Peyer's patch (tissue), 4 donors: ENCODE measurements at regions not wholly inside any gene's neighbourhood (a gene's known extent, or its start where the extent isn't known, plus 50 kb on each side); places are given as distances from the start of the nearest gene placed in this dataset.
"Not testable (repeated sequence)": the region's sequence is repeated elsewhere in the genome, so short reads cannot be mapped to it uniquely, and the experiment has no call there.

Source experiments
- DNase-seq, 3 donors: peaks; one replicate each; pipeline ENCODE4 v3.0.0-alpha.2; 2017 to 2019
- H3K27ac ChIP-seq, 4 donors: fragments of 200-600 bp; sonication (generic); one replicate each; pipeline ENCODE4 v1.5.1; 2016 to 2019
- H3K27me3 ChIP-seq, 2 donors: fragments of 200-600 bp; sonication (generic); one replicate each; pipeline ENCODE4 v1.5.1; 2019
- H3K36me3 ChIP-seq, 3 donors: fragments of 200-600 bp; sonication (generic); one replicate each; pipeline ENCODE4 v1.5.1; 2016 to 2019
- H3K4me1 ChIP-seq, 4 donors: fragments of 200-600 bp; sonication (generic); one replicate each; pipeline ENCODE4 v1.5.1; 2016 to 2019
- H3K4me3 ChIP-seq, 4 donors: fragments of 200-600 bp; sonication (generic); 1 replicate in 3 of 4; 2 replicates in 1 of 4; pipeline ENCODE4 v1.5.1; 2016 to 2019; ENCODE audit warnings: mild to moderate bottlenecking in 1 of 4
- H3K9me3 ChIP-seq, 4 donors: fragments of 200-600 bp; sonication (generic); one replicate each; pipeline ENCODE4 v1.5.1; 2016 to 2019; ENCODE audit warnings: mild to moderate bottlenecking in 1 of 4
- CTCF ChIP-seq, 6 experiments: fragments of 450-650 bp in 4 of 6; fragments of 200-600 bp in 2 of 6; sonication (generic) in 1 of 6; IDR thresholded peaks; one replicate each; pipeline ENCODE4 v1.5.1; 2017 to 2019; ENCODE audit warnings: antibody characterized with exemption in 6 of 6, mild to moderate bottlenecking in 3 of 6, moderate library complexity in 1 of 6
- POLR2A ChIP-seq, 2 donors: fragments of 450-650 bp; IDR thresholded peaks; one replicate each; pipeline ENCODE4 v1.5.1; 2017; ENCODE audit warnings: antibody characterized with exemption in 2 of 2, mild to moderate bottlenecking in 2 of 2, moderate library complexity in 2 of 2

GRCh38 chr22:49457146-49457545 is 370.5 kb downstream of the BRD1 start:
- Histone ChIP-seq H3K4me3 (no peak overlapping the region), H3K27ac (no peak overlapping the region), H3K36me3 (no peaks in the 10 kb centered on the region), H3K4me1 (no peaks in the 10 kb centered on the region), H3K9me3 (no peaks in the 10 kb centered on the region), H3K27me3 (no peaks in the 10 kb centered on the region)
- no peak for DNase-seq
- TF ChIP-seq POLR2A (IDR thresholded peaks at IDR 0.05) = no peak
- no peak for TF ChIP-seq CTCF (IDR thresholded peaks at IDR 0.05)

- H3K4me1 ChIP-seq = no peaks in the 10 kb centered on the region
- no peaks in the 10 kb centered on the region for H3K36me3 ChIP-seq
Observed at GRCh38 chr22:49455595-49455994, 372.1 kb downstream of the BRD1 start.

GRCh38 chr22:49454726-49455125 is 372.9 kb downstream of the BRD1 start:
- DNase-seq = peak in 1 of 3 donors; percentile 8
- TF ChIP-seq CTCF (IDR thresholded peaks at IDR 0.05) = no peak
- no peak for TF ChIP-seq POLR2A (IDR thresholded peaks at IDR 0.05)
- Histone ChIP-seq H3K4me3 (no peak overlapping the region), H3K9me3 (no peaks in the 10 kb centered on the region), H3K27me3 (no peaks in the 10 kb centered on the region), H3K4me1 (no peaks in the 10 kb centered on the region), H3K27ac (no peak overlapping the region), H3K36me3 (no peaks in the 10 kb centered on the region)

More at GRCh38 chr22:49455595-49455994, 372.1 kb downstream of the BRD1 start:
- TF ChIP-seq CTCF (IDR thresholded peaks at IDR 0.05) (no peak), POLR2A (IDR thresholded peaks at IDR 0.05) (no peak)
- Histone ChIP-seq H3K27me3 (no peaks in the 10 kb centered on the region), H3K9me3 (no peaks in the 10 kb centered on the region), H3K4me3 (no peak overlapping the region), H3K27ac (no peak overlapping the region)
- no peak for DNase-seq

GRCh38 chr22:49453771-49454170 is 373.9 kb downstream of the BRD1 start:
- H3K27ac ChIP-seq = no peak overlapping the region
- no peaks in the 10 kb centered on the region for H3K4me1 ChIP-seq
- H3K4me3 ChIP-seq = no peak overlapping the region
- H3K27me3 ChIP-seq = no peaks in the 10 kb centered on the region
- H3K36me3 ChIP-seq = no peaks in the 10 kb centered on the region
- peak in 1 of 3 donors; percentile 23 for DNase-seq
- no peak for TF ChIP-seq CTCF (IDR thresholded peaks at IDR 0.05)
- TF ChIP-seq POLR2A (IDR thresholded peaks at IDR 0.05) = no peak
- H3K9me3 ChIP-seq = no peaks in the 10 kb centered on the region

- not testable (repeated sequence) for H3K9me3 ChIP-seq, H3K4me3 ChIP-seq, H3K36me3 ChIP-seq, H3K4me1 ChIP-seq, H3K27me3 ChIP-seq, H3K27ac ChIP-seq
- peak in 1 of 3 donors; percentile 7 for DNase-seq
Observed at GRCh38 chr22:49453019-49453418, 374.7 kb downstream of the BRD1 start.

GRCh38 chr22:49452362-49452946 is 375.2 kb downstream of the BRD1 start:
- H3K27ac ChIP-seq = no peak overlapping the region
- H3K9me3 ChIP-seq = no peaks in the 10 kb centered on the region
- H3K27me3 ChIP-seq = no peaks in the 10 kb centered on the region
- DNase-seq = peak in 1 of 3 donors; percentile 0
- TF ChIP-seq CTCF (IDR thresholded peaks at IDR 0.05) (no peak), POLR2A (IDR thresholded peaks at IDR 0.05) (no peak)
- H3K4me3 ChIP-seq = no peak overlapping the region
- H3K36me3 ChIP-seq = no peaks in the 10 kb centered on the region
- H3K4me1 ChIP-seq = no peaks in the 10 kb centered on the region
